NCI-H510A treated with DMSO at 0.1 percent for 48 hours (cell line): ENCODE measurements at regions not wholly inside any gene's neighbourhood (a gene's known extent, or its start where the extent isn't known, plus 50 kb on each side); places are given as distances from the start of the nearest gene placed in this dataset.
"Not testable (repeated sequence)": the region's sequence is repeated elsewhere in the genome, so short reads cannot be mapped to it uniquely, and the experiment has no call there.

ENCODE experiments used
- DNase-seq: peaks from one replicate; lab custom pipeline; 2025; lab: John Stamatoyannopoulos, UW

DNA sequence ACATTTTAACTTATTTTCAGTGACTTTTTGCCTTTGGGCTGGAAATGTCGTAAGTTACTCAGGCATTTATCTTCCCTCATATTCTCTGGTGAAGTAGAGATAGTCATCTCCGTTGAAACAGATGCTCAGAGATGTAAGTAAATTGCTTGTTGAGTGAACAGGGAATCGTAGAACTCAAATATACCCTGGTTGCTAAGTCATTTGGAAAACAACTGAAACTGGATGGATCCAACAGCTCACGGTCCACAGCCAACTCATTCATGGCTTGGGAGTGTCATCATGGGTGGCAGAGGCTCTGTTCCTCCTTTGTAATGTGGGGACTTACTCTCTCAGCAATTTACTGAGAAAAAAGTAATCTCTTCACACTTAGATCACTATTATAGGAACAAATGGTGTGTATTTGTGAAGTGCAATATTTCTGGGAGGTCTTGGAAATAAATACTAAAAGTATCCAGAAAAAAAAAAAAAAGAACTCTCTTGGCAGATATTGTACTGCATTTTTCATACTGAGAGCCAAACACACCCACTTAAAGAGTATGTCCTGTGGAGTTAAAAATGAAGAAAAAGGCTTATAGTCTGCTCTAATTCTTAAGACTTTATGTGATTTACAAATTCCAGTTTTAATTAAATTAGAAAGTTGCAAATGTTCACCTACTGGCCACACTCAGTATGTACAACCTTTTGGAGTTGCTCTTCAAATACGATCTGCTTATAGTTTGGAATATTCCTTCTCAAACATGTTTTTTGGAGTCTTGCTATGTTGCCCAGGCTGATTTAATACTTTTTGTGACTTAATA, 107.4 kb downstream of the LEPR start:
- no peak for DNase-seq

DNA sequence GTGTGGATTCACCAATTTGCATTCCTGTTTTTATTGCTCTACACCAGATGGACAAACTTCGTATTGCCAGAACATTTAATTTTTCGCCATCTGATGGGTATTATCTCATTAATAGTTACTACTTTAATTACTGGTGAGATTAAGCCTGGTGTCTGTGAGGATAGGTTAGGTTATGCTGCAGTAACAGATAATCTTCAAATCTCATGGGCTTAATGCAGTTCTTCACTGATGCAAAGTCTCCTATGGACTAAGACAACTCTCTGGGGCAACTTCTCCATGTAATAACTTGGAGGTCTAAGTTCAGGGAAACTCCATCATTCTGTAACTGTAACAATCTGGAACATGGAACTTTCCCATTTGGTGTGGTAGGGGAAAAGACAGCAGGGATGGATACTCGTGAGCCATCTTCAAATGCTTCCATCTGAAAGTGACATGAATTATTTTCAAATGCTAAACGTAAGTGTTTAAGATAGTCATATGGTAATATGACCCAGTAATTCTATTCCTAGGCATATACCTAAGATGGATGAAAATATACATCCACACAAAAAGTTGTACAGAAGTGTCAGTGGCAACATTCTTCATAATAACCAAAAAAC, 111.6 kb downstream of the LEPR start:
- no peak for DNase-seq

GRCh38 chr1:65535981-65536380, 115.5 kb downstream of the LEPR start:
- DNase-seq, result no peak

GRCh38 chr1:65538086-65538485, 117.6 kb downstream of the LEPR start:
- DNase-seq, result no peak

DNA sequence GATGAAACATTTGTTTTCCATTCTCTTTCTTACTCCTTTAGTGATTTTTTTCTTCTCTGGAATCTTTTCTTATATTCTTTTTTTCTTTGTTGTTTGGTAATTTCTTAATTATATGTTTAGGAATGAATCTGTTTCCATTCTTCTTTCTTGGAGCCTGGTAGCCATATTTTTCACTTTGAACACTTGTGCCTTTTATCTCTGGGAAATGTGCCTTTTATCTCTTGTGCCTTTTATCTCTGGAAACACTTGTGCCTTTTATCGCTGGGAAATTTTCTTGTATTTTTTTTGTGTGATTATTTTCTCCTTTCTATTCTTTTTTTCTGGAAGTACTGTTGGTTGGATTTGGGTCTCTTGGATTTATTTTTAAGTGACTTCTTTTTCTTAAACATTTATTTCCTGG, 118.2 kb downstream of the LEPR start:
- no peak for DNase-seq

DNA sequence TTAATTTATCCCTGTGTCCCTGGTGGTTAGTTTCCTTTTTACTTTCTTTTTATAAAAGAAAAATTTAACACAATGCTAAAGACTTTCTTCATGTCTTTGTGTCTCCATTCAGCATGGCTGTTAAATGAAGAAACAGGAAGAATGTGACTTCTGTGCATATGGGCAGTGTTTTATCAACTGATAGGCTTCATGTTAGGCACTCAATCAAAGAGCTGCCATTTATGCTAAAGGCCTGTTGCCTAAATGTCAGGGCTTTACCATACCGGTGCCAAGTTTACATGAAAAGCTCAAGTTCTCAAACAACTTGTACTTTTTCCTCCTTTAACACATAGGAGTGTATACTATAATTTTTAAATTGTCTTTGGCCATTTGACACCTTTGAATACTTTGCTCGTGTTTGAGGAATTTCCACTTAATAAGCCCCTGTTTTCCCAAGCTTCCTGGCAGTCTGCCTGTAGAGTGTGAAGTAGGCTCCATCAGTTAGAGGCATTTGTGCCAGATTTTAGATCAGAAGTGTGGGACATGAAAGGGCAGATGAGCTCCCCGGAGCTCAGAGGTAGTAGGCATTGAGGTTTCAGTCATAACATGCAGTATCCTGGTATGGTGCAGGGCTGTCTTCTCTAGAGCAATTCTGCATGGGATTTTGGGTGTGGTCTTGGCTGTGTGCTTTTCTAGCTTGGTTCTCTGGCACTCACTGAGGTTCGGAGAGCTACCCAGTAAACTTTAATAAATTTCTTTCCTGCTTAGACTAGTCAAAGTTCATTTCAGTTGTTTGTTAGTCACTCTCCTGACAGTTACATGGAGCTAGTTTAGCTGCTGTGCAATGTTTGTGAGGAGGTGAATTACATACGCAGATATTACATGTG, 119.0 kb downstream of the LEPR start:
- DNase-seq, result no peak

GRCh38 chr1:65541161-65541560, 120.7 kb downstream of the LEPR start:
- DNase-seq, result no peak

GRCh38 chr1:65541865-65542264, 121.4 kb downstream of the LEPR start:
- no peak for DNase-seq

GRCh38 chr1:65542592-65542991, 122.1 kb downstream of the LEPR start:
- DNase-seq, result not testable (repeated sequence)

DNA sequence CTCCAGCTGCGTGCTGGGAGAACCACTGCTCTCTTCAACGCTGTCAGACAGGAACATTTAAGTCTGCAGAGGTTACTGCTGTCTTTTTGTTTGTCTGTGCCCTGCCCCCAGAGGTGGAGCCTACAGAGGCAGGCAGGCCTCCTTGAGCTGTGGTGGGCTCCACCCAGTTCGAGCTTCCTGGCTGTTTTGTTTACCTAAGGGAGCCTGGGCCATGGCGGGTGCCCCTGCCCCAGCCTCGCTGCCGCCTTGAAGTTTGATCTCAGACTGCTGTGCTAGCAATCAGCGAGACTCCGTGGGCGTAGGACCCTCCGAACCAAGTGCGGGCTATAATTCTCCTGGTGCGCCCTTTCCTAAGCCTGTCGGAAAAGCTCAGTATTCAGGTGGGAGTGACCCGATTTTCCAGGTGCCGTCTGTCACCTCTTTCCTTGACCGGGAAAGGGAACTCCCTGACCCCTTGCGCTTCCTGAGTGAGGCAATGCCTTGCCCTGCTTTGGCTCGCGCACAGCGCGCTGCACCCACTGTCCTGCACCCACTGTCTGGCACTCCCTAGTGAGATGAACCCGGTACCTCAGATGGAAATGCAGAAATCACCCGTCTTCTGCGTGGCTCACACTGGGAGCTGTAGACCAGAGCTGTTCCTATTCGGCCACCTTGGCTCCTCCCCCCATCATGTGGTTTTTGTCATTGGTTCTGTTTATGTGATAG, 130.0 kb downstream of the LEPR start:
- not testable (repeated sequence) for DNase-seq

DNA sequence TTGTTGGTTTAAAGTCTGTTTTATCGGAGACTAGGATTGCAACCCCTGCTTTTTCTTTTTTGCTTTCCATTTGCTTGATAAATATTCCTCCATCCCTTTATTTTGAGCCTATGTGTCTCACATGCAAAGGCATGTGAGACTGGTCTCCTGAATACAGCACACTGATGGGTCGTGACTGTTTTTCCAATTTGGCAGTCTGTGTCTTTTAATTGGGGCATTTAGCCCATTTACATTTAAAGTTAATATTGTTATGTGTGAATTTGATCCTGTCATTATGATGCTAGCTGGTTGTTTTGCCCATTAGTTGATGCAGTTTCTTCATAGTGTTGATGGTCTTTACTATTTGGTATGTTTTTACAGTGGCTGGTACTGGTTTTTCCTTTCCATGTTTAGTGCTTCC, 132.0 kb downstream of the LEPR start:
- not testable (repeated sequence) for DNase-seq

- DNase-seq, result not testable (repeated sequence)
Measured at GRCh38 chr1:65554086-65554764, 133.8 kb downstream of the LEPR start.

GRCh38 chr1:65554829-65555228, 134.4 kb downstream of the LEPR start:
- no peak for DNase-seq

- DNase-seq, result no peak
Measured at GRCh38 chr1:65558215-65558614, 137.7 kb downstream of the LEPR start.

- peak; percentile 65 for DNase-seq
Measured at GRCh38 chr1:65564493-65564892, 144.0 kb downstream of the LEPR start.

DNA sequence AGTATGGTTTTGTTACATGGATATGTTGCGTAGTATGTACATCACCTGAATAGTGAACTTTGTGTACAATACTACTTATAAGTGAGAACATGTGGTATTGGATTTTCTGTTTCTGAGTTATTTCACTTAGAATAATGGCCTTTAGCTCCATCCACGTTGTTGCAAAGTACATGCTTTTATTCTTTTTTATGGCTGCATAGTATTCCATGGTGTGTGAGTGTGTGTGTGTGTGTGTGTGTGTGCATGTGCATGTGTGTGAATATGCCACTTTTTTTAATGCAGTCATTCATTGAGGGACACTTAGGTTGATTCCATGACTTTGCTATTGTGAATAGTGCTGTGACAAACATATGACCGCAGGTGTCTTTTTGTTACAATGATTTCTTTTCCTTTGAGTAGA, 147.8 kb downstream of the LEPR start:
- no peak for DNase-seq

GRCh38 chr1:65572701-65573421, 152.4 kb downstream of the LEPR start:
- DNase-seq, result no peak

- no peak for DNase-seq
Measured at GRCh38 chr1:65577278-65577677, 156.8 kb downstream of the LEPR start.

GRCh38 chr1:65577982-65578381, 157.5 kb downstream of the LEPR start:
- not testable (repeated sequence) for DNase-seq

GRCh38 chr1:65581119-65581518, 160.7 kb downstream of the LEPR start:
- no peak for DNase-seq

- DNase-seq, result no peak
Measured at GRCh38 chr1:65584399-65584798, 163.9 kb downstream of the LEPR start.
